Neural cell (in vitro differentiated cells): ENCODE measurements at regions not wholly inside any gene's neighbourhood (a gene's known extent, or its start where the extent isn't known, plus 50 kb on each side); places are given as distances from the start of the nearest gene placed in this dataset.

Source experiments
- H2AFZ ChIP-seq: fragments of 200-600, 300-800 bp; sonication (generic), shearing (Covaris generic); 2 replicates; pipeline ENCODE4 v1.6.0; 2014; ENCODE audit warnings: low read depth, mild to moderate bottlenecking, antibody characterized with exemption, low read length, moderate library complexity
- H3F3A ChIP-seq: fragments of 200-600 bp; shearing (Covaris generic); 2 replicates; pipeline ENCODE4 v1.6.1; 2016; ENCODE audit warnings: mild to moderate bottlenecking, moderate library complexity, mixed read lengths, antibody characterized with exemption, low read length; ENCODE audit not compliant: insufficient read depth, poor library complexity, severe bottlenecking
- H3K27ac ChIP-seq: fragments of 200-600, 300-800 bp; sonication (generic), shearing (Covaris generic); 2 replicates; pipeline ENCODE4 v1.5.1; 2014; ENCODE audit warnings: mild to moderate bottlenecking, low read length, moderate library complexity
- H3K27me3 ChIP-seq: fragments of 300-800, 200-600 bp; sonication (generic), shearing (Covaris generic); 2 replicates; pipeline ENCODE4 v1.6.0; 2014; ENCODE audit warnings: mild to moderate bottlenecking, low read depth, low read length, moderate library complexity; ENCODE audit not compliant: insufficient read depth
- H3K36me3 ChIP-seq: fragments of 300-800, 200-600 bp; sonication (generic), shearing (Covaris generic); 2 replicates; pipeline ENCODE4 v1.5.1; 2014; ENCODE audit warnings: mild to moderate bottlenecking, antibody characterized with exemption, low read length, moderate library complexity; ENCODE audit not compliant: insufficient read depth
- H3K4me2 ChIP-seq: fragments of 300-800, 200-600 bp; sonication (generic), shearing (Covaris generic); 2 replicates; pipeline ENCODE4 v1.6.0; 2014; ENCODE audit warnings: mild to moderate bottlenecking, low read length
- H3K4me3 ChIP-seq: fragments of 300-800, 200-600 bp; sonication (generic), shearing (Covaris generic); 2 replicates; pipeline ENCODE4 v1.5.1; 2014; ENCODE audit warnings: mild to moderate bottlenecking, low read length, moderate library complexity
- H3K79me2 ChIP-seq: fragments of 200-600 bp; shearing (Covaris generic); replicated peaks from 2 replicates; pipeline ENCODE4 v1.6.0; 2014; ENCODE audit warnings: mild to moderate bottlenecking, low read length, moderate library complexity; ENCODE audit not compliant: insufficient read depth
- H3K9ac ChIP-seq: fragments of 300-800, 200-600 bp; sonication (generic), shearing (Covaris generic); 2 replicates; pipeline ENCODE4 v1.6.1; 2016; ENCODE audit warnings: mild to moderate bottlenecking, low read length, mixed read lengths
- H3K9me2 ChIP-seq: fragments of 200-600 bp; shearing (Covaris generic); 2 replicates; pipeline ENCODE4 v1.6.1; 2016; ENCODE audit warnings: mild to moderate bottlenecking, low read length, mixed read lengths; ENCODE audit not compliant: insufficient read depth
- H3K9me3 ChIP-seq: fragments of 200-600, 300-800 bp; sonication (generic), shearing (Covaris generic); 2 replicates; pipeline ENCODE4 v1.6.1; 2016; ENCODE audit warnings: mild to moderate bottlenecking, mixed run types, low read length, moderate library complexity, mixed read lengths
- H4K20me1 ChIP-seq: fragments of 200-600 bp; shearing (Covaris generic); 2 replicates; pipeline ENCODE4 v1.6.1; 2016; ENCODE audit warnings: mild to moderate bottlenecking, mixed run types; ENCODE audit not compliant: insufficient read depth
- EP300 ChIP-seq: fragments of 450-650 bp; conservative IDR thresholded peaks from 2 replicates; pipeline ENCODE4 v1.6.1; 2014; ENCODE audit warnings: antibody characterized with exemption, mild to moderate bottlenecking, moderate library complexity; ENCODE audit not compliant: poor library complexity, severe bottlenecking
- EZH2 ChIP-seq: fragments of 200-600, 300-800 bp; shearing (Covaris generic), sonication (generic); IDR thresholded peaks from 2 replicates; pipeline ENCODE4 v1.6.1; 2014; ENCODE audit warnings: antibody characterized with exemption, low read length, borderline replicate concordance, mild to moderate bottlenecking; ENCODE audit not compliant: insufficient read depth, poor library complexity, severe bottlenecking
- MXI1 ChIP-seq: fragments of 450-650 bp; conservative IDR thresholded peaks from 2 replicates; pipeline ENCODE4 v1.6.1; 2014; ENCODE audit warnings: antibody characterized with exemption, mild to moderate bottlenecking; ENCODE audit not compliant: poor library complexity, severe bottlenecking
- POLR2AphosphoS5 ChIP-seq: IDR thresholded peaks from 2 replicates; pipeline ENCODE4 v1.6.1; 2012
- RAD21 ChIP-seq: fragments of 450-650 bp; conservative IDR thresholded peaks from 2 replicates; pipeline ENCODE4 v1.6.1; 2014; ENCODE audit warnings: antibody characterized with exemption, mild to moderate bottlenecking, moderate library complexity
- SMC3 ChIP-seq: fragments of 450-650 bp; conservative IDR thresholded peaks from 2 replicates; pipeline ENCODE4 v1.6.1; 2014; ENCODE audit warnings: antibody characterized with exemption, mild to moderate bottlenecking, moderate library complexity; ENCODE audit not compliant: poor library complexity
- TAF1 ChIP-seq: IDR thresholded peaks from 2 replicates; pipeline ENCODE4 v1.6.1; 2012; ENCODE audit warnings: low read depth
- TF ChIP-seq, protein P1 (sequence below): IDR thresholded peaks from 2 replicates; pipeline ENCODE4 v1.6.1; 2012; ENCODE audit warnings: borderline replicate concordance
- TF ChIP-seq, protein P2 (sequence below): fragments of 450-650 bp; IDR thresholded peaks from 2 replicates; pipeline ENCODE4 v1.5.1; 2014; ENCODE audit warnings: antibody characterized with exemption, mild to moderate bottlenecking, moderate library complexity; ENCODE audit not compliant: poor library complexity, severe bottlenecking

DNA sequence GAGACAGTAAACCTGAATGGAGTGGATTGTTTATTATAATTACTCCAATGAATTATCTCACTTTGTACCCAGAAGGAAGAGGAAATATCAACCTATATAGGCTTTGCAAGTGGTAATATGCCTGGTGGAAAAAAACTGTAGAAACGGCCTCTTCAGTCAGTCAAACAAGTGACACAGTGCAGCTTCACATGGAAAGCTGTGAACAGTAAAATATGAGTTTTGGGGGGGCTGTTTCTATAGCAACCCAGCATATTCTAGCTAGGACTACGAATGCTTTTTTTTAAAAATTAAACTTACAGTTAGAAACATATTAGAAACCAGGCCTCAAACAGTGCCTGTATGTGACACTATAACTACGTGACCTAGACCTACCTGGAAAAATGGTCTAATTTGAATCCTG is 150.1 kb downstream of the PPP1R2C start:
- Histone ChIP-seq H3K79me2 (no peaks in the 10 kb centered on the region), H2AFZ (no peak overlapping the region), H3K9me3 (no peaks in the 10 kb centered on the region), H4K20me1 (no peaks in the 10 kb centered on the region), H3K27me3 (no peaks in the 10 kb centered on the region), H3K4me2 (no peak overlapping the region), H3K9ac (no peak overlapping the region), H3K27ac (no peak overlapping the region), H3K9me2 (no peaks in the 10 kb centered on the region), H3K4me3 (no peak overlapping the region), H3K36me3 (no peaks in the 10 kb centered on the region), H3F3A (no peaks in the 10 kb centered on the region)
- no peak for TF ChIP-seq POLR2AphosphoS5
- TF ChIP-seq MXI1 = no peak
- no peak for TF ChIP-seq RAD21
- no peak for TF ChIP-seq TAF1
- TF ChIP-seq SMC3 = no peak
- no peak for TF ChIP-seq EP300
- TF ChIP-seq, protein P1, sequence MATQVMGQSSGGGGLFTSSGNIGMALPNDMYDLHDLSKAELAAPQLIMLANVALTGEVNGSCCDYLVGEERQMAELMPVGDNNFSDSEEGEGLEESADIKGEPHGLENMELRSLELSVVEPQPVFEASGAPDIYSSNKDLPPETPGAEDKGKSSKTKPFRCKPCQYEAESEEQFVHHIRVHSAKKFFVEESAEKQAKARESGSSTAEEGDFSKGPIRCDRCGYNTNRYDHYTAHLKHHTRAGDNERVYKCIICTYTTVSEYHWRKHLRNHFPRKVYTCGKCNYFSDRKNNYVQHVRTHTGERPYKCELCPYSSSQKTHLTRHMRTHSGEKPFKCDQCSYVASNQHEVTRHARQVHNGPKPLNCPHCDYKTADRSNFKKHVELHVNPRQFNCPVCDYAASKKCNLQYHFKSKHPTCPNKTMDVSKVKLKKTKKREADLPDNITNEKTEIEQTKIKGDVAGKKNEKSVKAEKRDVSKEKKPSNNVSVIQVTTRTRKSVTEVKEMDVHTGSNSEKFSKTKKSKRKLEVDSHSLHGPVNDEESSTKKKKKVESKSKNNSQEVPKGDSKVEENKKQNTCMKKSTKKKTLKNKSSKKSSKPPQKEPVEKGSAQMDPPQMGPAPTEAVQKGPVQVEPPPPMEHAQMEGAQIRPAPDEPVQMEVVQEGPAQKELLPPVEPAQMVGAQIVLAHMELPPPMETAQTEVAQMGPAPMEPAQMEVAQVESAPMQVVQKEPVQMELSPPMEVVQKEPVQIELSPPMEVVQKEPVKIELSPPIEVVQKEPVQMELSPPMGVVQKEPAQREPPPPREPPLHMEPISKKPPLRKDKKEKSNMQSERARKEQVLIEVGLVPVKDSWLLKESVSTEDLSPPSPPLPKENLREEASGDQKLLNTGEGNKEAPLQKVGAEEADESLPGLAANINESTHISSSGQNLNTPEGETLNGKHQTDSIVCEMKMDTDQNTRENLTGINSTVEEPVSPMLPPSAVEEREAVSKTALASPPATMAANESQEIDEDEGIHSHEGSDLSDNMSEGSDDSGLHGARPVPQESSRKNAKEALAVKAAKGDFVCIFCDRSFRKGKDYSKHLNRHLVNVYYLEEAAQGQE = no peak
- TF ChIP-seq EZH2 = no peak
- TF ChIP-seq, protein P2, sequence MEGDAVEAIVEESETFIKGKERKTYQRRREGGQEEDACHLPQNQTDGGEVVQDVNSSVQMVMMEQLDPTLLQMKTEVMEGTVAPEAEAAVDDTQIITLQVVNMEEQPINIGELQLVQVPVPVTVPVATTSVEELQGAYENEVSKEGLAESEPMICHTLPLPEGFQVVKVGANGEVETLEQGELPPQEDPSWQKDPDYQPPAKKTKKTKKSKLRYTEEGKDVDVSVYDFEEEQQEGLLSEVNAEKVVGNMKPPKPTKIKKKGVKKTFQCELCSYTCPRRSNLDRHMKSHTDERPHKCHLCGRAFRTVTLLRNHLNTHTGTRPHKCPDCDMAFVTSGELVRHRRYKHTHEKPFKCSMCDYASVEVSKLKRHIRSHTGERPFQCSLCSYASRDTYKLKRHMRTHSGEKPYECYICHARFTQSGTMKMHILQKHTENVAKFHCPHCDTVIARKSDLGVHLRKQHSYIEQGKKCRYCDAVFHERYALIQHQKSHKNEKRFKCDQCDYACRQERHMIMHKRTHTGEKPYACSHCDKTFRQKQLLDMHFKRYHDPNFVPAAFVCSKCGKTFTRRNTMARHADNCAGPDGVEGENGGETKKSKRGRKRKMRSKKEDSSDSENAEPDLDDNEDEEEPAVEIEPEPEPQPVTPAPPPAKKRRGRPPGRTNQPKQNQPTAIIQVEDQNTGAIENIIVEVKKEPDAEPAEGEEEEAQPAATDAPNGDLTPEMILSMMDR = no peak

DNA sequence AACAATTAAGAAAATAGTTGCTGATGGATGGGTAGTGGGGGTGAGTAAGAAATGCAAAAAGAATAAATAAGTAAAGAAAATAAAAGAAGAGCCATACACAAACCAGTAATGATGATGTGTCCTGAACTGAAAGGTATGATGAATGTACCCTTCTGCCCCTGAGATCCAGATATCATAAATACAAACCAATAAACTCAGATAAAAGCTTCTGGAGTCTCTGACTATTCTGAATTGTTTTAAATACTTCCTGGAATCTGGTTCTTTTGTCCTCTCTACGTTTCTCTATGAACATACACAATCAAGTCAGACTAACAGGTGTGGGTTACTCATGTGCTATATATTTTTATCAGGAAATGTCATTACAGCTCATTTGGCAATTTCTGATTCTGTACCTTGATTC is 153.4 kb downstream of the PPP1R2C start:
- no peaks in the 10 kb centered on the region for H3F3A ChIP-seq

More for the DNA sequence above, 153.4 kb downstream of the PPP1R2C start:
- no peak overlapping the region for H3K27ac ChIP-seq
- TF ChIP-seq EP300 = no peak
- TF ChIP-seq, protein P2 = no peak
- TF ChIP-seq MXI1 = no peak
- TF ChIP-seq, protein P1 = no peak
- no peak for TF ChIP-seq RAD21
- no peak for TF ChIP-seq SMC3
- TF ChIP-seq EZH2 = no peak
- TF ChIP-seq POLR2AphosphoS5 = no peak
- no peak for TF ChIP-seq TAF1
- H3K4me3 ChIP-seq = no peak overlapping the region
- H3K9ac ChIP-seq = no peak overlapping the region
- no peaks in the 10 kb centered on the region for H3K79me2 ChIP-seq
- H3K9me2 ChIP-seq = no peaks in the 10 kb centered on the region
- no peaks in the 10 kb centered on the region for H3K27me3 ChIP-seq
- no peak overlapping the region for H2AFZ ChIP-seq
- no peaks in the 10 kb centered on the region for H4K20me1 ChIP-seq
- no peak overlapping the region for H3K4me2 ChIP-seq
- no peaks in the 10 kb centered on the region for H3K36me3 ChIP-seq
- H3K9me3 ChIP-seq = no peaks in the 10 kb centered on the region
